IPS-11a (cell line): ENCODE measurements at regions not wholly inside any gene's neighbourhood (a gene's known extent, or its start where the extent isn't known, plus 50 kb on each side); places are given as distances from the start of the nearest gene placed in this dataset.
A peak's percentile ranks its signal among the peaks of the same experiment; 100 is the strongest.
"Not testable (repeated sequence)": the region's sequence is repeated elsewhere in the genome, so short reads cannot be mapped to it uniquely, and the experiment has no call there.

Source experiments
- H3K4me3 ChIP-seq: one replicate; pipeline ENCODE4 v1.5.1; 2013; ENCODE audit warnings: low read depth, low read length, control low read depth

DNA sequence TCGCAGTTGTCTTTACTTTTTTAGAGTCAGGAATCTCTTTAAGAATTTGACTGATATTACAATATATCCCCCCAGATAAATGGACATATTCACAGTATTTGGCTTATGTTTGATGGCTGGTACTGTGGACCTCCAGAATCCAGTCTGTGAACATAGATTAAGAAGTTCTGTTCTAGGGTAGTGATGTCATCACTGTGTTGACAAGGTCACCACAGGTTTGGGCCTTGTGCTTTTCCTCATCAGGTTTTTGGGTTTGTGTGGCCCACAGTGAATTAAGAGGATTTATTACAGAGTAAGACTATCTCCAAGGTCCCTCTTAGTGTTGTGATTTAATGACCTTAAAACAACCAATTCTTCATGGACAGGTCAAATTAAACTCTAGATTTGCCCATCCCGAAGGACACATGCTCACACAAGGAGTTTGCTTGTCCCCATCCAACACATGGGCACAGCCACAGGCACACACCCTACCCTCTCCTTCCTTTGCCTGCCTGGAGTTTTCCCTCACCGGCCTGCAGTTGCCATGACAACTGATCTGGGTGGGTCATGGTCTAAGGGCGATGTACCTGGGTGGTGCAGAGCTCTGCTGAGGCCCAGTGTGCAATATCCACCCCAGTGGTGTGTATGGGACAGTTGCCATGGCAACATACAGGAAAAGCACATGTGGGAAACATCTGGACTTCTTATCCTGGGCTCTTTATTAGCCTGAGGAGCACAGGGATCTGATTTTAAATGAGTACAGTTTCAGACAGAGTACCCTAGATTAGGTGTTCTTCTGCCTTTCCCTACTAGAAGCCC, 98.6 kb downstream of the NAV1 start:
- H3K4me3 ChIP-seq: no peak overlapping the region

DNA sequence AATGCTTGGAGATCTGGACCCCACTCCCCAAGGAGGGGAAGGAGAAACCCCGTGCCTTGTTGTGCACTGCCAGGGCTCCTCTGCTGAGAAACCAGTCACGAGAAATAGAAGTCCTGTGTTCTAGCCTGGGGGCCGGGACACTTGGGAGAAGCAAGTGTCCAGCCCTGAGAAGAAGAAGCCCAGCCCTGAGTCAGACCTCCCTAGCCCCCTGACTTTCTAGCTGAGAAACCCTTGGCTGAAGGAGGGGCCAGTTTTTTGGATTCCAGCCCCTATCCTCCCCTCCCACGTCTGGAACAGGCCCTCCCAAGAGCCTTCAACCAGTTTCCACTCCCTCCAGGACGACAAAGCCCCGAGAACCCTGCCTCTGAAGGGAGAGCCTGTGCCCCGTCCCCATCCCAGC, 100.5 kb downstream of the NAV1 start:
- H3K4me3 ChIP-seq: no peak overlapping the region

DNA sequence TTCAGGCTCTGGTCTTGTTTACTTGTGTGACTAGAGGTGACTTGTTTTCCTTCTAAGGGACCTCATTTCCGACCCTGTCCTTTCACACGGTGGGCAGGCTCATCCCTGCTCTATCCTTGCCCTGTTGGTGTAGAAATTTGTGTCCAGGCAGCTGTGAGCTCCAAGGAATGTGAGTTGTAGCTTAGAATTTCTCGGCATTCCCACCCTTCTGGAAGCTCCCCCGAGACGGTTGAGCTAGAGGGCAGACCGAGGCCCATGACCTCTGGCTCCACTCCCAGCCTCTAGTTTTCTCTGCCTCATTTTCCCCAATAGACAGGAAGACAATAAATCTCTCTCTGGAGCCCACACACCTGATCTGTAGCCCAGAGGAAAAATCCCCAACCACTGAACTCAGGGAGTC, 100.9 kb downstream of the NAV1 start:
- no peak overlapping the region for H3K4me3 ChIP-seq

DNA sequence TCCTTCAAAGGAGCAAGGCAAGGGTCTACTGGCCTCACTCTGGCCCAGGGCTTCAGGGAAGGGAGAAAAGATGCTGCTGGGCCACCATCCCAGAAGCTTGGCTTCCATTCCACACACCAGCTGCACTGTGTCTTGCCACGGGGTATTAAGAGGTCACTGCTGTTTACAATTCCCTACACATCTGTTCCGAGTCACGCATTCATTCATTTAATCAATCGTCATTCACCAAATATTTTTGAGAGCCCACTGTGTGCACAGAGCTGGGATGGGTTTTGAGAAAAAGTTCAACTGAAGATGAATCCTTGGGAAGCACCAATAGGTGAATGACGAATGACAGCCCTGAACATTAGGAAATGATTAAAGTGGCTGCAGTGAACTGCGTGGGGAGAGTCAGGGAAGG, 101.7 kb downstream of the NAV1 start:
- H3K4me3 ChIP-seq: no peak overlapping the region

DNA sequence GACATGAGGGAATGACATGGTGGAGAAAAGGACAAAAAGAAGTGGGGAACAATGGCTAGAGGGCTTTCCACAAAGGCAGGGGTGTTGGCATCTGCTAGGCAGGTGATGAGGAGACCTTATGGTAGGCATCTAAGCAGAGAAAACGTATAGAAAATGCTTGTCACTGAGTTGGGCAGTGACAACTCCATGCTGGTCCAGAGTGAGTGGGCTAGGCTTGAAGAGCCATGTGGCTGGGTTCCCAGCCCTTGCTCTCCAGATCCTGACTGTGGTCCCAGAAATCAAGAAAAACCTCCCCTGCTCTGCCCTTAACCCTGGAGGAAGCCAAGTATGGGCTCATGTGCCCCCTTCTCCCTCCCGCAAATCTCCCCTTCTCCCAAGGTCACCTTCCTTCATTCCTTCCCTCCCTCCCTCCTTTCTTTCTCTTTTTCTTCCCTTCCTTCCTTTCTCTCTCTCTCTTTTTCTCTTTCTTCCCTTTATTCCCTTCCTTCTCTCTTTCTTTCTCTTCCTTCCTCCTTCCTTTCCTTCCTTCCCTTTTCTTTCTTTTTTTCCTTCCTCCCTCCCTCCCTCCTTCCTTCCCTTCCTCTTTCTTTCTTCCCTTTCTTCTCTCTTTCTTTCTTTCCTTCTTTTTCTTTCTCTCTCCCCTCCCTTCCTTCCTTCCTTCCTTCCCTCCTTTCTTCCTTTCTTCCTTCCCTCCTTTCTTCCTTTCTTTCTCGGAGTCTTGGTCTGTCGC, 102.8 kb downstream of the NAV1 start:
- no peak overlapping the region for H3K4me3 ChIP-seq

GRCh38 chr1:201643835-201644104, 104.8 kb downstream of the NAV1 start:
- no peak overlapping the region for H3K4me3 ChIP-seq

GRCh38 chr1:201644197-201644596, 105.3 kb downstream of the NAV1 start:
- no peak overlapping the region for H3K4me3 ChIP-seq

- not testable (repeated sequence) for H3K4me3 ChIP-seq
These were observed 106.1 kb downstream of the NAV1 start for GRCh38 chr1:201645000-201645399.

DNA sequence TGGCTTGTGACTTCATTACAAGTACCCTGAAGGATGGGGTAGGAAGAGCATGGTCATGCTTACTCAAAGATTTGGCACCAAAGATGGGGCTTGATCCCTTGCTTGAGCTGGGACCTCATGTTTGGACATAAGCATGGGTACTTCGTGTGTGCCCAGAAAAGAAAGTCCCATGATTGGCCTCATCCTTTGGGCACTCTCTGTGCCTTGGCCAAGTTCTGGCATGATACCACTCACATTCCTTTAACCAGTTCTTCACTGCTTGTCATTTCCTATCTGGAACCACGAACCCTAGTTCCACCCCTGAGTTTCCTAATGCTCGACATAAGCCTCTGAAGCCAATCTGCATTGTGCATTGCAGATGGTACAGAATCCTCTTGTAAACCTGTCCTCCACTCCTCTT, 107.0 kb downstream of the NAV1 start:
- H3K4me3 ChIP-seq: no peak overlapping the region

DNA sequence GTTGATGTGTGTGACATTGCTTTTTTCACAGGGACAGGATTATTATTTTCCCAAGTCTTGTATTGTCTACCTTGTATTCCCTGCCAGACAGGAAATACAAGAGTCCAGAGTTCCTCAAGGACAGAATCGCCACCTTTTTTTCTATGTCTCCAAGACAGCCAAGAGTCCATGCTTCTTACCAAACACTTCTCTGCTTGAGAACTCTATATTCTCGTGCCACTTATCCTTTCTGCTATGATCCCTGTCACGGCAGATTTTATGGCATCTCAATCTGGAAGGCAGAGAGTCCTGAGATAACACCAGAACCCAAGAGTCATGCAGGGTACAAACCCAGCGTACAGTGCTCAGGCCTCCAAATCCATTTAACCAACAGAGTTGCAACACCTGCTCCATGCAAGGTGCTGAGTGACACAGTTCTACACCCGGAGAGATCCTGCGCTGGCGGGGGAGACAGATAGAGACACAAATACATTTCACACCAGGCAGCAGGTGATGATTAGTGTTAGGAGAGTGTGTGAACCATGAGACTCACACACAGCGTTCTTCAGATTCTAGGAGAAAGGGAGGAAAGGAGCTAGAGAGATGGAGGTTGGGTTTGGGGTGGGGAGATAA, 107.6 kb downstream of the NAV1 start:
- no peak overlapping the region for H3K4me3 ChIP-seq

- no peak overlapping the region for H3K4me3 ChIP-seq
These were observed 108.2 kb downstream of the NAV1 start for GRCh38 chr1:201647094-201647493.

GRCh38 chr1:201647722-201648065, 108.8 kb downstream of the NAV1 start:
- H3K4me3 ChIP-seq: peak overlapping the region; percentile 50

DNA sequence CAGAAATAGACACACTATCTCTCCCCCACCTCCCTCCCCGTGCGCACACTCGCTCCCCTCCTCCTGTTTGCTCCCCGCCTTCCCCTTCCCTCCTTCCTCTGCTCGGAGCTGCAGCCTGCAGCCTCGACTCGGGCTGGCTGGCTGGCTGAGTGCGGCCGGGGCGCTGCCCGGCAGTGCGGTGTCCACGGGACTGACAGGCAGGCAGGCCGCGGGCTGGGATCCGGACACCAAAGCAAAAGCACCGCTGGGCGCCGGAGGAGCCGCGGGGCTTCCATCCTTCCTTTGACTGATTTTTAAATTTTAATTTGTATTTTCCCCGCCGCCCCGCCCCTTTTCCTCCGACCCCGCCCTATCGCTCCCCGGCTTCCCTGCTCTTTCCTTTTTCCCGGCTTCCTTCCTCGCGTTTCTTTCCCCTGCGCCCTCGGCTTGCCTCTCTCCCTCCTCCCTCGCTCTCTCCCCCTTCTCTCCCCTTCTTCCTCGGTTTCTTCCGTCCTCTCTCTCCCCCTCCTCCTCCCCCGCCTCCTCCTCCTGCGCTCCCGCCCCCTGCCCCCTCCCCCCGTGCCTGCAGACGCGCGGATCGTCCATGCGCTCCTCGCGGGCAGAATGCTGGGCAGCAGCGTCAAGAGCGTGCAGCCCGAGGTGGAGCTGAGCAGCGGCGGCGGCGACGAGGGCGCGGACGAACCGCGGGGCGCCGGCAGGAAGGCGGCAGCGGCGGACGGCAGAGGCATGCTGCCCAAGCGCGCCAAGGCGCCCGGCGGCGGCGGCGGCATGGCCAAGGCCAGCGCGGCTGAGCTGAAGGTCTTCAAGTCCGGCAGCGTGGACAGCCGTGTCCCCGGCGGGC, 109.4 kb downstream of the NAV1 start:
- H3K4me3 ChIP-seq: peak overlapping the region; percentile 69

GRCh38 chr1:201648907-201649721, 110.2 kb downstream of the NAV1 start:
- H3K4me3 ChIP-seq: peak overlapping the region; percentile 69

GRCh38 chr1:201649761-201650622, 111.1 kb downstream of the NAV1 start:
- H3K4me3 ChIP-seq: peak overlapping the region; percentile 69

GRCh38 chr1:201650623-201650933, 111.7 kb downstream of the NAV1 start:
- H3K4me3 ChIP-seq: peak overlapping the region; percentile 69

- no peak overlapping the region for H3K4me3 ChIP-seq
These were observed 113.3 kb downstream of the NAV1 start for GRCh38 chr1:201652181-201652580.

GRCh38 chr1:201653233-201653632, 114.3 kb downstream of the NAV1 start:
- no peak overlapping the region for H3K4me3 ChIP-seq

GRCh38 chr1:201653883-201654282, 115.0 kb downstream of the NAV1 start:
- H3K4me3 ChIP-seq: no peak overlapping the region

DNA sequence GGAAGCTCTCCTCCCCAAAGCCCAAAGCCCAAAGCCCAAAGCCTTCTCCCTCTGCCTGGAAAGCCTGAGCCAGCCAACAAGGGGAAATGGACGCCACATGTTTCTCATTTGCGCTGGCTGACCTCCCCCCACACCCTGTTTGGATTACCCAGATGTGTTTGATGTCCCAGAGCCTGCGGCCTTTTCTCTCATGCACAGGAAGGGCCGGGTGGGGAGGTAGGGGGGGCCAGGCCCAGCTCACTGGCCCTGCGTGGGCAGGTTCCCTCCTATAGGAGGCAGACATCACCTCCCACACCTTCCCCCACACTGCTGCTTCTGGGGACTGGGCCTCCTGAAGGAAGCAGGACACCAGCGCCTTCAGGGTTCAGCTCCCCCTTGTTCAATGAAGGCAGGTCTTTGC, 116.3 kb downstream of the NAV1 start:
- H3K4me3 ChIP-seq: no peak overlapping the region
